ENCODE measurements at regions not wholly inside any gene's neighbourhood (a gene's known extent, or its start where the extent isn't known, plus 50 kb on each side); places are given as distances from the start of the nearest gene placed in this dataset.

DNA sequence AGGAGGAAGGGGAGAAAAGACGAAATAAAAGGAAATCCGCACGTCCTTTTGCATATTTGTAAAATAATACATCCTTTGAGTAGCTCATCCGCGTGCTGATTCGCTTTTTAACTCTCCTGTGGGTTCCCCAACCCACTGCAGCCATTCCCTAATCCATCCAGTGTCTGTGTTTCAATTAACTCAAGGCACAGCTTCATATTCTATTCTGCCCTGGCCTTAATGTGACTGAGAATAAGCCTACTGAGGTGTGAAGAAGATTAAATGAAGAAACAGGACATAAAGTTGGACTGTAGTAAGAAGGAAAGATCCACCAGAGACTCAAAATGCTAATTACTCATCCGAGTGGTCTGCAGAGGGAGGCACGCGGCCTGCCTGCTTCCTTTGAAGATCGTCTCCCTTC, 161.4 kb upstream of the SH3BP4 start:
- no peaks in the 10 kb centered on the region for H3K9me3 ChIP-seq
- DNase-seq (ENCODE audit: low spot score), result no peak
- intact Hi-C loops (cut with DNase I), result no loop called here
- H3K36me3 ChIP-seq, result no peaks in the 10 kb centered on the region
- H3K4me1 ChIP-seq (replicated peaks), result no peaks in the 10 kb centered on the region
- H3K27ac ChIP-seq, result no peak overlapping the region
- WGBS, result 90% methylated on average over 10 of the region's 10 CpGs
- H3K4me3 ChIP-seq, result no peak overlapping the region
- no peaks in the 10 kb centered on the region for H3K27me3 ChIP-seq (replicated peaks; ENCODE audit: insufficient read depth)
- TF ChIP-seq POLR2A (IDR thresholded peaks at IDR 0.05), result no peak
- TF ChIP-seq, protein P1, sequence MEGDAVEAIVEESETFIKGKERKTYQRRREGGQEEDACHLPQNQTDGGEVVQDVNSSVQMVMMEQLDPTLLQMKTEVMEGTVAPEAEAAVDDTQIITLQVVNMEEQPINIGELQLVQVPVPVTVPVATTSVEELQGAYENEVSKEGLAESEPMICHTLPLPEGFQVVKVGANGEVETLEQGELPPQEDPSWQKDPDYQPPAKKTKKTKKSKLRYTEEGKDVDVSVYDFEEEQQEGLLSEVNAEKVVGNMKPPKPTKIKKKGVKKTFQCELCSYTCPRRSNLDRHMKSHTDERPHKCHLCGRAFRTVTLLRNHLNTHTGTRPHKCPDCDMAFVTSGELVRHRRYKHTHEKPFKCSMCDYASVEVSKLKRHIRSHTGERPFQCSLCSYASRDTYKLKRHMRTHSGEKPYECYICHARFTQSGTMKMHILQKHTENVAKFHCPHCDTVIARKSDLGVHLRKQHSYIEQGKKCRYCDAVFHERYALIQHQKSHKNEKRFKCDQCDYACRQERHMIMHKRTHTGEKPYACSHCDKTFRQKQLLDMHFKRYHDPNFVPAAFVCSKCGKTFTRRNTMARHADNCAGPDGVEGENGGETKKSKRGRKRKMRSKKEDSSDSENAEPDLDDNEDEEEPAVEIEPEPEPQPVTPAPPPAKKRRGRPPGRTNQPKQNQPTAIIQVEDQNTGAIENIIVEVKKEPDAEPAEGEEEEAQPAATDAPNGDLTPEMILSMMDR (IDR thresholded peaks at IDR 0.05), result no peak
- TF ChIP-seq POLR2AphosphoS5 (IDR thresholded peaks at IDR 0.05), result no peak

DNA sequence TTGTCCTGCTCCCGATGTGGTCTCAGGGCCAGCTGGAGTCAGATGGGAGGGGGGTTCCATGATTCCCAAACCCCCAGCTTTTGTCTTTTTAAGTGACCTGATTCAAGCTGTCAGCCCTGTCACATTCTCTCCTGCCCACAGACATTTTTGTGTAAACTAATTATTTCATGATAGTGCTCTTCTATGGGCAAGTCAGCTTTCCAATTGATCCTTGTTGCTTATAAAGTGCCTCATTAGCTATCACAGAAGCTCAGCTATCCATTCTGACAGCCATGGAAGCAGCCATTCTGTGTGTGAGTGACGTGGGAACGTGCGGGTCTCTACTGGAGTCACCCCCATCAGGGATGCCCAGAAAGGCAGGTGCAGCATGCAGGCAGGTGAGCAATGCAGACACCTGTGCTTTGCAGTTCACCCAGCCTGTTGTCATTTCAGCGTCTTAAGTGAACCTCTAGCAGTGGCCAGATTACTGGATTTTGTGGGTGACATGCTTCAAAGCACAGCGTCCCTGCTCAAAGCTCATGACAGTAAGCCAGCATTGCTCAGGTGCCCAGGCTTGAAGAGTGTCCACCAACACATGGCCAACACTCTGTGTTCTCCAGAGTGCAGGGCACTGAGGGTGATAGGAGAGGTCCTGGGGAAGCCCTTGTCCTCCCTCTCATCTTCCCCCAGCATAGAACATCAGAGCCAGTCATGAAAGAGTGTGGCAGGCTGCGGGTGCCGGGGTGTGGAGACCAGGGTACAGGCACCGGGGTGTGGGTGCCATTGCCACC, 162.1 kb upstream of the SH3BP4 start:
- no peak for TF ChIP-seq POLR2AphosphoS5 (IDR thresholded peaks at IDR 0.05)
- TF ChIP-seq, protein P1 (IDR thresholded peaks at IDR 0.05), result no peak
- no peak for TF ChIP-seq POLR2A (IDR thresholded peaks at IDR 0.05)
- Histone ChIP-seq H3K9me3 (no peaks in the 10 kb centered on the region), H3K4me3 (no peak overlapping the region), H3K27ac (no peak overlapping the region), H3K36me3 (no peaks in the 10 kb centered on the region), H3K27me3 (replicated peaks; ENCODE audit: insufficient read depth) (no peaks in the 10 kb centered on the region), H3K4me1 (replicated peaks) (no peaks in the 10 kb centered on the region)
- no peak for DNase-seq (ENCODE audit: low spot score)
- 85% methylated on average over 8 of the region's 9 CpGs for WGBS
- intact Hi-C loops (cut with DNase I), result no loop called here

DNA sequence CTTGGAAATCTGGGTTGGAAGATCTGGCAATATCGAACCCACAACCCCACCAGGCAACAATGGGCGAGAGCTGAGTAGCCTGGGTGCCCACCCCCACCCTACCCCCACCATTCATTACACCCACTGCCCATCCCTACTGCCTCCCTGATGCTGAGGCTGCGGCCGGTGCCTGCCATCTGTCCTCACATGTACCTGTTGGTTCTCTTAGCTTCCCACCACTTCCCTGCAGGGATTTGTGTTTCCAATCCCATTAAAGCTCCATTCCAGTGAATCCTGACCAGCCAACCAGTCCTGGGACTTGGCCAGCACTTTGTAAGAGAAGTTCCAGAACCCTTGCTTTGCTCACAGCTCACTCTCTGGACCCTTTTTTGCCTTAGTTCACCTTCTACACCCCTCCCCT, 163.0 kb upstream of the SH3BP4 start:
- H3K9me3 ChIP-seq, result no peaks in the 10 kb centered on the region
- DNase-seq (ENCODE audit: low spot score), result no peak
- no peaks in the 10 kb centered on the region for H3K27me3 ChIP-seq (replicated peaks; ENCODE audit: insufficient read depth)
- no peaks in the 10 kb centered on the region for H3K36me3 ChIP-seq
- intact Hi-C loops (cut with DNase I), result no loop called here
- no peak for TF ChIP-seq POLR2A (IDR thresholded peaks at IDR 0.05)
- no peak for TF ChIP-seq POLR2AphosphoS5 (IDR thresholded peaks at IDR 0.05)
- TF ChIP-seq, protein P1 (IDR thresholded peaks at IDR 0.05), result no peak
- no peak overlapping the region for H3K27ac ChIP-seq
- no peak overlapping the region for H3K4me3 ChIP-seq
- 95% methylated on average over 4 of the region's 4 CpGs for WGBS
- H3K4me1 ChIP-seq (replicated peaks), result no peaks in the 10 kb centered on the region

DNA sequence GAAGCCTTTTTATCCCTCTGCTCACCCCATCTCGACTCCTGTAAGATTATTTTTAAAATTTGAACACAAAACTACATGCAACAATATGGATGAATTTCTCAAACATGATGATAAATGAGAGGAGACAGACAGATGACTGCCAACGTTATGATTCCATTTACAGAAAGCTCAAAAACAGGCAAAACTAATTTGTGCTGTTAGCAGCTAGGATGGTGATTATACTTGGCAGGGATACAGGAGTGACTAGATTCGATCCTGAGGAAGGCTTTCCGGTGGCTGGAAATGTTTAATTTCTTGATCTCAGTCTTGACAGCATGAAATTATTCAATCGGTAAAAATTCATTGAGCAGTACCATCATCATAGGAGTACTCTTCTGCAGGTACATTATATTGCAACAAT, 163.4 kb upstream of the SH3BP4 start:
- H3K9me3 ChIP-seq, result no peaks in the 10 kb centered on the region
- intact Hi-C loops (cut with DNase I), result no loop called here
- H3K4me3 ChIP-seq, result no peak overlapping the region
- no peaks in the 10 kb centered on the region for H3K4me1 ChIP-seq (replicated peaks)
- no peak overlapping the region for H3K27ac ChIP-seq
- 71% methylated on average over 5 of the region's 5 CpGs for WGBS
- no peak for TF ChIP-seq POLR2AphosphoS5 (IDR thresholded peaks at IDR 0.05)
- TF ChIP-seq, protein P1 (IDR thresholded peaks at IDR 0.05), result no peak
- no peaks in the 10 kb centered on the region for H3K27me3 ChIP-seq (replicated peaks; ENCODE audit: insufficient read depth)
- DNase-seq (ENCODE audit: low spot score), result no peak
- H3K36me3 ChIP-seq, result no peaks in the 10 kb centered on the region

DNA sequence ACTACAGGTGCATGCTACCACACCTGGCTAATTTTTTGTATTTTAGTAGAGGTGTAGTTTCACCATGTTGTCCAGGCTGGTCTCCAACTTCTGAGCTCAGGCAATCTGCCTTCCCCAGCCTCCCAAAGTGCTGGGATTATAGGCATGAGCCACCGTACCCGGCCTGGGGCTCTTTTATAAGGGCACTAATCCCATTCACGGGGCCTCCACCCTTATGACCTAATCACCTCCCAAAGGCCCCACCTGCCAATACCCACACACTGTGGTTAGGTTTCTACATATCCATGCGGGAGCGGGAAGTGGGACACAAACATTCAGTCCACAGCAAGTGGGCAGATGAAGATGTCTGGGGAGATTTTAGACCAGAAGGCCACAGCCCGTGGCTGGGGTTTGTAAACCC, 164.7 kb upstream of the SH3BP4 start:
- H3K4me3 ChIP-seq, result no peak overlapping the region
- DNase-seq (ENCODE audit: low spot score), result no peak
- H3K9me3 ChIP-seq, result no peaks in the 10 kb centered on the region
- H3K27ac ChIP-seq, result no peak overlapping the region
- WGBS, result 66% methylated on average over 6 of the region's 6 CpGs
- no peaks in the 10 kb centered on the region for H3K4me1 ChIP-seq (replicated peaks)
- intact Hi-C loops (cut with DNase I), result no loop called here
- H3K27me3 ChIP-seq (replicated peaks; ENCODE audit: insufficient read depth), result no peaks in the 10 kb centered on the region
- no peaks in the 10 kb centered on the region for H3K36me3 ChIP-seq
- TF ChIP-seq POLR2A (IDR thresholded peaks at IDR 0.05) (no peak), POLR2AphosphoS5 (IDR thresholded peaks at IDR 0.05) (no peak)
- TF ChIP-seq, protein P1 (IDR thresholded peaks at IDR 0.05), result no peak
